T-helper 22 cell (primary cell): ENCODE measurements at regions not wholly inside any gene's neighbourhood (a gene's known extent, or its start where the extent isn't known, plus 50 kb on each side); places are given as distances from the start of the nearest gene placed in this dataset.
"Not testable (repeated sequence)": the region's sequence is repeated elsewhere in the genome, so short reads cannot be mapped to it uniquely, and the experiment has no call there.

ENCODE experiments used
- DNase-seq: peaks from one replicate; pipeline ENCODE4 v3.0.0-alpha.2; 2020; ENCODE audit warnings: low read depth

DNA sequence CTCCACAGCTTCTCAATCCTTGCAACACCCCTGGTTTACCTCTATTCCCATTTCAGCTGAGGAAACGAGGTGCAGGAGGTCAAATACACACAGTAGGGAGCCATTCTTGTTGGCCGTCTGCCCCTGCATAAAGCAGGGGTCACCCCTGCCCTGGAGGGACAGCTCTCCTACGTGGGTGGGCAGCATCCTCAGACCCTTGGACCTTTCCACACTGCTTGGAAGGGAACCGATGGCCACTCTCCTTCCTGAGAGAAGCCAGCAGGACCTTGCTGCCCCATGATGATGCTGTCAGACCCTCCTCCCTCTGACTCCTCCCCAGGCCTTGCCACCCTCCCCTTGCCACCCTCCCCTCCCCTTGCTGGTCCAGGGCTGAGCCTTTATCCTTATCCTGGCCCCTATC is 121.1 kb upstream of the SYT13 start:
- DNase-seq, result no peak

- DNase-seq, result no peak
Measured at GRCh38 chr11:45405916-45406670, 120.0 kb upstream of the SYT13 start.

DNA sequence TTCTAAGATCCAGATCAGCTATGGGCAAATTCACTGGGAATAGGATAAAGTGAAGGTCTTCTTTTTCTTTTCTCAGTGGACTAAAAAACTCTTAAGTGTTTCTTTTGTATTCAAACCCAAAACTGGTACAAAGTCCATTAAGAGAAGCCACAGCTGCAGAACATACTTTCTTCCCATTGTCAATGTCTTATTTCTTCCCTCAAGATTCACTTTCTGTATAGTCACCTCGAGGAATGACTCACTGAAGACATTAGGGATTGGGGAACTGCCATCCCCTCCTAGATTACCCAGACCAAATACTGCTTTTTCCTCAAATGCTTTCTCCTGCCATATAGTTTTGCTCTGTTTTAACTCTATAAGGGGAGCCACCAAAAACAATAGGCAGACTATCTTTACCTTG is 117.4 kb upstream of the SYT13 start:
- not testable (repeated sequence) for DNase-seq

DNA sequence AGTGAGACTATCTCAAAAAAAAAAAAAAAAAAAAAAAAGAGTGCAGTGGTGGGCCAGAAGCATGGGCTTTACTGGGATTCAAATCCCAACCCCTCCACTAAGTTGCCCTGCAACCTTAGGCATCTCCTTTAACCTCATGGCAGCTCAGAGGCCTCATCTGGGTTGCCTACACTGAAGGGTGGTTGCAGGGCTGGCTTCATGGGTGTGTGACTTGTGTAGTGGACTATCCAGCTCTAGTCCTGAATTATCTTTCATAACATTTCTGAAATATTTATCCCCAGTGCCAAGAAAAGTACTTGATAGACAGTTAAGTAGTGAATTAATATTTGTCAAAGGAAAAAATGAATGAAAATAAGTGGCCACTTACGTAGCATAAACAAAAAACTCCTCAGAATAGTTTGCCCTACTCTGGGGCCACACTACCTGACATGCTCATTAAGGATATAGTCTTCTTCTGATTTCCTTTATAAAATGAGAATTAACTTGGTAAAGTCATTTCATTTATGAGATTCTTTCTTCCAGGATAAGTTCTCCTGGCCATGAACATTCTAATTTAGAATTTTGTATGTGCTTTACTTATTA is 116.0 kb upstream of the SYT13 start:
- no peak for DNase-seq

- DNase-seq, result no peak
Measured at GRCh38 chr11:45400591-45400990, 114.5 kb upstream of the SYT13 start.

GRCh38 chr11:45399166-45399565 is 113.0 kb upstream of the SYT13 start:
- no peak for DNase-seq

GRCh38 chr11:45398325-45398724 is 112.2 kb upstream of the SYT13 start:
- DNase-seq, result no peak

GRCh38 chr11:45396394-45396793 is 110.3 kb upstream of the SYT13 start:
- DNase-seq, result no peak

- no peak for DNase-seq
Measured at GRCh38 chr11:45395947-45396346, 109.8 kb upstream of the SYT13 start.

DNA sequence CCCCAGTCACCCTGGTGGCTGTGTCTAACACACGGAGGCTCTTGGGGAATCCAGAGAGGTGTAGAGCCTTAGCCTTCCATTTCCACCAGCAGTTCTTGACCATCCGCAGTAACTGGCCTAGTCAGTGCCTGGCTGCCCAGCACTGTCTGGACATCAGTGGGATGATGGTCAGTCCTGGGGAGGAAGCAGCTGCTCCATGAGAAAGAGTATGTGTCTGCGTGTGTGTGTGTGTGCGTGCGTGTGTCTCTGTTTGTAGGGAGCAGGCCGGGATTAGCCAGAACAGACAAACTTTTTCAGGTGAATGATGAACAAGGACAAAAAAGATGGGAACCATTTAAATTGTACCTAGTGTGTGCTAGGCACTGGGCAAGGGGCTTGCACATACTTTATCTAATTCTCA is 109.3 kb upstream of the SYT13 start:
- no peak for DNase-seq

DNA sequence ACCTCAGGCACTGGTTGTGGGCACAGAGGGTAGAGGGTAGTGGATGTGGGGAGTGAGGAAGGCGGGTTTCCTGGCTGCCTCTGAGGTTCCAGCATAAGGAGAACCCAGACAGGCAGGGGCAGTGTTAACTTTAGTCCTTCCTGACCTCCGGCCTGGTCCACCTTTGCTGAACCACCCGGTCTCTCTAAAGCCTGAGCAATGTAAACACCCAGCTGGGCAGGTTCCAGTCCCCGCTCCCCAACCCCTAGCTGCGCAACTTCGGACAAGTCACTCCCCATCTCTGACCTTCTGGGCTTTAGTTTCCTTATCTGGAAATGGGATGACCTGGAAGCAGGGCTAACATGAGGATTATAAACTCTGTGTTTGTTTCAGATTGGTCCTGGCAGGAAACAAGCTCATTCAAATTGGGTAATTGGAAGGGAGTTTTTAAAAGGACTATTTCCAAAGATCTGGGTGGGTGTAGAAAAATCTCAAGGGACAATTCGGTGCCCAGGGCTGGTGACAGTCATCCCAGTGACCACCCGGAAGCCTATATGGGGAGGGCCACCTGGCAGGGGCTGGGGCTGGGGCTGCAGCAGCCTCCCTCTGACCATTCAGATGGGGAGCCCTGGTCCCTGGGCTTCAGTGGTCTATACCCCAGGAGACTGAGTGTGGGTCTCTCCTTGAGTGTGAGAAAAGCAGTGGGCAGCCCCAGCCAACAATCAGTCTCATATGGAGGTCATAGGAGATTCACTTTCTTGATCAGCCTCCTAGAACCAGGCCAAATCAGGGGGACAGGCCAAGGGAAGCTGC is 108.3 kb upstream of the SYT13 start:
- no peak for DNase-seq

DNA sequence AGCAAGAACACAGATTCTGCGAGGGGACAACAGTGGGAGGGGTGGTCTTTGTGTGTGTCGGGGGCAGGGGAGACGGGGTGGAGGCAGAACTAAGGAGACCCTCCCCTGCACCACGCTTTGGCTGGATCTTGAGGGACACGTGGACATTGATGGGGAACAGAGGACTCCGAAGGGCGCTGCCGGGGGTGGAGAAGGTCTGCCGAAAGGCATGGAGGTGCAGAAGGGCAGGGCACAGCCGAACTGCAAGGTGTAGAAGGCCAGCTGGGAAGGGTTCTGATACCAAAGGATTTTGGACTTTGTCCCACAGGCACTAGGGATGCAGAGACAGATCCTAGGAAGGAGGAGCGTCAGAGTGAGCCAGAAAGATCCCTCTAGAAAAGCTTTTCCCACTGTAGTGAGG is 107.7 kb upstream of the SYT13 start:
- DNase-seq, result no peak

- DNase-seq, result no peak
Measured at GRCh38 chr11:45393334-45393733, 107.2 kb upstream of the SYT13 start.

DNA sequence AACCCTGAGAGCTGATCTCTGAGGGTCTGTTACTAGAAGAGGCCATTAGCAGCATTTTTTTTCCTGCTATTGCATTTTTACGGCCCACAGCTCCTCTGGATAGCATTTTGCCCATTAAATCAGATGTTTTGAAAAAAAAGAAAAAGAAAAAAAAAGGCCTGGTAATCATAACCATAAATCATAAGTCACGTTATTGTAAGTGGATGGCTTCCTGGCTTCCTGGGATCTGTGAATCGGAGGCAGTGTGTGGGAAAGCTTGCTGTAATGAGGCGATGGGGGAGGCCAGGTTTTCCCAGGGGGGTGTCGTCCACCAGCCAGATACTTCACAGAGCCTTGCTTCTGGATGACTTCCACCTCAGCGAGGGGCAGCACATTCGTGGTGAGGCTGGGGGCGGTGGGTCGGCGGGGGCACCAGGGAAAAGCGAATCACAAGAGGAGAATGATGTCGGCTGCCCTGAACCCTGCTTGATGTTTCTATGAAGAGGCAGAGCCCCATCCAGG is 106.5 kb upstream of the SYT13 start:
- DNase-seq, result no peak

- DNase-seq, result no peak
Measured at GRCh38 chr11:45392154-45392553, 106.0 kb upstream of the SYT13 start.

GRCh38 chr11:45391168-45391850 is 105.2 kb upstream of the SYT13 start:
- no peak for DNase-seq

DNA sequence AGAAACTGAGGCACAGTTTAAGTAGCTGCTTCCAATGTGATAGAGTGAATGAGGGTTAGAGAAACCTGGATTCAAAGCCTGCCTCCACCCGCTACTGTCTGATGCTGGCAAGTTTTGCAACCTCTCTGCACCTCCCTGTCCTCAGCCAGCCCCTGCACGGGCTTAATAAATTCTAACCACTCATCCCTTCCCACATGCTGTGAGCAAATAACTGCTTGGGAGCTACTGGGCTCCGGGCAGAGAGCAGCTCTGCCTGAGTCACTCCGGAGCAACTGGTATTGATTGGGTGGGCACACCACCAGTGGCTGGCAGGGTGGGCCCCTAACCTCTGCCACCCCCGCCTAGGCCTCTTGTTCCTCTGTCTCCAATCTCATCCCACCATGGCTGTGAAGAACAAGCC is 104.3 kb upstream of the SYT13 start:
- DNase-seq, result no peak

GRCh38 chr11:45388472-45388871 is 102.3 kb upstream of the SYT13 start:
- DNase-seq, result no peak

- DNase-seq, result not testable (repeated sequence)
Measured at GRCh38 chr11:45387885-45388284, 101.7 kb upstream of the SYT13 start.

DNA sequence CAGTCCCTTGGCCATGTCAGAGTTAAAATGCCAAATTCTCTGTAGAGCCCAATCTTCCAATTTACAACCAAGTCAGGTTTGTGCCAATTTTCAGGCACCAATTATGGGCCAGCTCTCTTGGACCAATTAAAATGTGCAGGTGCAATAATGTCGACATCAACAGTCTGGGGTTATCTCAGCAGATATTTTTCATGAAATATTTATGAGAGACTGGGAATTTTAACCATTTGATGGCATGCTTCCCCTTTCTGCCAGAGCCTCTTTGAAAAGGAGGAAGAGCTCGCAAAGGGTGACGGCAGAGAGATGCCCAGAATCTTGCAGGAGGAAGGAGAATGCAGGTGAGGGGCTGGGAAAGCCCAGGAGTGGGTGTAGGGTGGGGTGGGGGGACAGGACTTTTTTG is 100.8 kb upstream of the SYT13 start:
- DNase-seq, result no peak

GRCh38 chr11:45385844-45386243 is 99.7 kb upstream of the SYT13 start:
- peak; percentile 48 for DNase-seq

DNA sequence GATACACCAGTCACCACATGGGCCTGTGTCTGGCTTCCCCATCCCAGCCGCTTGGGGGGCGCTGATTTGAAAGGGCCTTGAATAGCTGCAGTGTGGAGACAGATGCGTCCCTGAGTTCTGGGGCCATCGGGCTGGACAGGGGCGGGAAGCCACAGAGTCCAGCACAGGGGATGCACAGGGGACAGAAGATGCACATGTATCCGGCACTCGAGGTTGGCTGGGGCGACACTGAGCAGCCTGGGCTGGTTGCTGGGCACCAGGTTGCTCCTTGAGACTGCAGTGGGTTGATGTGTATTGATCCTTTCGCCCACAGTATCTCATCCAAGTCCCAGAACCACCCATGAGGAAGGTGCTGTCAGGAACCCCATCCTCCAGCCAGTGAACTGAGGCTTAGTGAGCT is 99.3 kb upstream of the SYT13 start:
- no peak for DNase-seq
